ENCODE measurements at regions not wholly inside any gene's neighbourhood (a gene's known extent, or its start where the extent isn't known, plus 50 kb on each side); places are given as distances from the start of the nearest gene placed in this dataset.

DNA sequence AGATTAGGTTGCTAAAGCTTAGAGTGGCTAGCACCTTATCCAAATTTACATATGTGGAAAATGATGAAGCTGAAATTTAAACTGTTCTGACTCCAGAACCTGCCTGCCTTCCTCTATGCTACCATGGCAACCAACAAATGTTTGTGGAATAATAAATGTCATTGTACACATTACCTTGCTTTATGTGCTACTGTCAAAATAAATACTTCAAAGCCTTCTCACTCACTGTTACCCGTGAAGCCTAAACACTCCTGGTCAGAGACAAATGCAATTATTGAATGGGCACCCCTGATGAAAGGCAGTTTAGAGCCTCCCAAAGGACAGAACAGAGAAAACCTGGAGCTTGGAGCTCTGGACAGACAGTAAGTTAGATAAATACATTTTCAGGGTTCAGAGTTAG lies 158.6 kb downstream of the FAM114A2 start:
- no peak for DNase-seq

DNA sequence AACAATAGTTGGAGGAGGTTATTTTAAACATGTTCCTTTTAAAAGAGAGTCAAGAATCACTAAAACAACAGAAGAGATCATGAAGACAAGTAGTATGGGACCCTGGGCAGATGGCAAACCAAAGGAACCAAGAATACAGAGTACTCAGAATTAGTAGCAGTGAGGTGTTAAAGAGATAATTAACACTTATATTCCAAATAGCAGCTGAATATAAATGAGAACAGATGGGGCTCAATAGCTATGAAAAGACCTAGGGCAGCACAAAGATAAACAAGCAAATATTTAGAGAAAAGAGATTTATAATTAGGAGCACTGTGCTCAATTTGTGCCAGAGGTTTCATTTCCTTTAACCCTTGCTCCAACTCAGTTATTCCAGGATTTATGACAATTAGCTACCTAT lies 159.1 kb downstream of the FAM114A2 start:
- DNase-seq = no peak

GRCh38 chr5:153866176-153866575 lies 172.5 kb downstream of the FAM114A2 start:
- no peak for DNase-seq

DNA sequence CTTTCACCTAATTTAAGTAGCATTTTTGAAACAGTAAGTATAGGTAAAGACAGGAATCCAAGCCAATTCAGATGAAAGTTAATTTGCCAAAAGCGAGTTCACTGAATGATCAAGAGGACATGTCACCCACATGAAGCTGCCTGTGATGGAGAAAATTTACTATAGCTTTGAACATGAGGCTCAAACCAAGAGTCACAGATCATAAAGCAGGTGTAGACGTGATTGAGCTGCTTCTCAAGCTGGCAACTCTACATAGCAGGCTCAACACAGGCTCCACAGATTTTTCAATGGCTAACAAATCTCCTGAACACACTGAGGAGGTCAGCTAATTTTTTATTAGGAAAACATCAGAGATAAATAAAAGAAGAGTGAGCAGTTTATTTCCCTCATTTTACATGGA lies 173.7 kb downstream of the FAM114A2 start:
- no peak for DNase-seq

DNA sequence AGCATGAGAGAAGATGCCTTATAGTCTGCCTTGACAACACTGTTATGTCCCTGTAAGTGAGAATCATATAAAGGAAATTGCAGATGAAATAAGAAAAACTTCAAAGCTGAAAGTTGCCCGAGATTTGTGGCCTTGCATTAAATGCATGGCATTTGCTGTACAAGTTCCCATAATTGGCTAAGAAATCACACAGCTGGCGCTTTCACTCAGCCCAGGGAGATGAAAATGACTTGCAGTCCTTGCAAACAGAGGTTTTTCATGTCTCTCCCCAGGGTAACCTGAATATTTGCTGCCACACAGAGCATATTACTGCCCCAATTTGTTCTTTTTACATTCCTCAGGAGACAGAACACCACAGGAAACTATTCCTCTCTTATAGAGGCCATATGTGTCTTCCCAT lies 174.8 kb downstream of the FAM114A2 start:
- DNase-seq = peak; percentile 11 to 40 (median 29)

Measured in muscle of back (tissue), 3 donors.